Left ventricle myocardium inferior (tissue), 1 donor: ENCODE measurements at regions not wholly inside any gene's neighbourhood (a gene's known extent, or its start where the extent isn't known, plus 50 kb on each side); places are given as distances from the start of the nearest gene placed in this dataset.

Experiments
- DNase-seq: peaks from one replicate; pipeline ENCODE4 v3.0.0-alpha.2; 2020
- H3K27ac ChIP-seq: fragments of 200-600 bp; replicated peaks from 2 replicates; pipeline ENCODE4 v1.8.0; 2021
- H3K27me3 ChIP-seq: fragments of 200-600 bp; 2 replicates; pipeline ENCODE4 v1.8.0; 2021; ENCODE audit warnings: low read depth
- H3K36me3 ChIP-seq: fragments of 200-600 bp; 2 replicates; pipeline ENCODE4 v1.8.0; 2021
- H3K4me1 ChIP-seq: fragments of 200-600 bp; 2 replicates; pipeline ENCODE4 v1.8.0; 2021
- H3K4me3 ChIP-seq: fragments of 200-600 bp; 2 replicates; pipeline ENCODE4 v1.8.0; 2021; ENCODE audit warnings: mild to moderate bottlenecking, moderate library complexity
- H3K9me3 ChIP-seq: fragments of 200-600 bp; replicated peaks from 2 replicates; pipeline ENCODE4 v1.8.0; 2021
- CTCF ChIP-seq: fragments of 200-600 bp; IDR thresholded peaks from 2 replicates; pipeline ENCODE4 v1.8.0; 2021; ENCODE audit warnings: antibody characterized with exemption, mild to moderate bottlenecking, borderline replicate concordance
- intact Hi-C: fragments of 100-400 bp; cut with micrococcal nuclease; formaldehyde crosslinking; loops from one replicate; pipeline ENCODE4 v1.11.0; 2022
- donor health status: DM: no; HTN: yes; CAD: no; lungs with severe emphysema.

- intact Hi-C loops, result no loop called here
- H3K4me1 ChIP-seq, result no peaks in the 10 kb centered on the region
- no peaks in the 10 kb centered on the region for H3K9me3 ChIP-seq
- no peak for TF ChIP-seq CTCF
- DNase-seq, result no peak
- no peak overlapping the region for H3K4me3 ChIP-seq
- H3K27ac ChIP-seq, result no peak overlapping the region
- no peaks in the 10 kb centered on the region for H3K36me3 ChIP-seq
- H3K27me3 ChIP-seq, result peaks cover 6% of the 10 kb centered on the region
Observed at GRCh38 chr5:6188976-6189375, 189.4 kb downstream of the MED10 start.

- H3K4me3 ChIP-seq, result no peak overlapping the region
- no peak for DNase-seq
- H3K27me3 ChIP-seq, result peaks cover 6% of the 10 kb centered on the region
- intact Hi-C loops, result no loop called here
- H3K4me1 ChIP-seq, result no peaks in the 10 kb centered on the region
- no peak for TF ChIP-seq CTCF
- H3K36me3 ChIP-seq, result no peaks in the 10 kb centered on the region
- H3K9me3 ChIP-seq, result no peaks in the 10 kb centered on the region
- H3K27ac ChIP-seq, result no peak overlapping the region
Observed at GRCh38 chr5:6188344-6188743, 190.0 kb downstream of the MED10 start.

DNA sequence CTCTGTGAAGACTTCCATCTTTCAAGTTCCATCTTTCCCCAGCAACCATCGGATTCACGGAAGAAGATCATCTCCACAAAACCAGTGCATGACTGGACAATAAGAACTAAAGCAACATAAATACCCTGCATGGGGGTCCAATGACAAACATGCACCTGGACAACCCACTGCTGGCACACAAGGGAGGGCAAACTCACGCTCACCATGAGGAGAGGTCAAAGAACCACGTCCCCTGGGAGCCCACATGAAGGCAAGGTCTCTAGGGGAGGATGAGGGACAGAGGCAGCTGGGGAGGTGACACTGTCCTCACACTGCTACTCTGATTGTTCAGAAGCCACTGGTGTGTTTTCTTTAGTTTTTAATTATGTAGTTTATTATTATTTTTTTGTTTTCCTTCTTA, 190.8 kb downstream of the MED10 start:
- H3K9me3 ChIP-seq, result no peaks in the 10 kb centered on the region
- no peak for DNase-seq
- no peak overlapping the region for H3K27ac ChIP-seq
- no peaks in the 10 kb centered on the region for H3K36me3 ChIP-seq
- no peak overlapping the region for H3K4me3 ChIP-seq
- no peaks in the 10 kb centered on the region for H3K4me1 ChIP-seq
- intact Hi-C loops, result no loop called here
- H3K27me3 ChIP-seq, result peaks cover 13% of the 10 kb centered on the region
- no peak for TF ChIP-seq CTCF

DNA sequence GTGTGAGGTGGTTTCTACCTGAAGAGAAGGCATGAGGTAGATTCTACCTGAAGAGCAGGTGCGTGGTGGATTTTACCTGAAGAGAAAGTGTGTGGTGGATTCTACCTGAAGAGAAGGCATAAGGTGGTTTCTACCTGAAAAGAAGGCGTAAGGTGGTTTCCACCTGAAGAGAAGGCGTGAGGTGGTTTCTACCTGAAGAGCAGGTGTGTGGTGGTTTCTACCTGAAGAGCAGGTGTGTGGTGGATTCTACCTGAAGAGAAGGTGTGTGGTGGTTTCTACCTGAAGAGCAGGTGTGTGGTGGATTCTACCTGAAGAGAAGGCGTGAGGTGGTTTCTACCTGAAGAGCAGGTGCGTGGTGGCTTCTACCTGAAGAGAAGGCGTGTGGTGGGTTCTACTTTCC, 192.8 kb downstream of the MED10 start:
- H3K9me3 ChIP-seq, result no peaks in the 10 kb centered on the region
- no peaks in the 10 kb centered on the region for H3K4me1 ChIP-seq
- no peak overlapping the region for H3K4me3 ChIP-seq
- intact Hi-C loops, result no loop called here
- no peaks in the 10 kb centered on the region for H3K36me3 ChIP-seq
- no peak overlapping the region for H3K27ac ChIP-seq
- peaks cover 19% of the 10 kb centered on the region for H3K27me3 ChIP-seq
- TF ChIP-seq CTCF, result no peak
- DNase-seq, result no peak

- intact Hi-C loops, result no loop called here
- no peak for DNase-seq
Observed at GRCh38 chr5:6184481-6184880, 193.9 kb downstream of the MED10 start.

More at GRCh38 chr5:6184481-6184880, 193.9 kb downstream of the MED10 start:
- Histone ChIP-seq H3K27me3 (peaks cover 25% of the 10 kb centered on the region), H3K9me3 (no peaks in the 10 kb centered on the region), H3K4me3 (no peak overlapping the region), H3K4me1 (no peaks in the 10 kb centered on the region), H3K36me3 (no peaks in the 10 kb centered on the region), H3K27ac (no peak overlapping the region)
- TF ChIP-seq CTCF, result no peak
